ENCODE measurements at regions not wholly inside any gene's neighbourhood (a gene's known extent, or its start where the extent isn't known, plus 50 kb on each side); places are given as distances from the start of the nearest gene placed in this dataset.

DNA sequence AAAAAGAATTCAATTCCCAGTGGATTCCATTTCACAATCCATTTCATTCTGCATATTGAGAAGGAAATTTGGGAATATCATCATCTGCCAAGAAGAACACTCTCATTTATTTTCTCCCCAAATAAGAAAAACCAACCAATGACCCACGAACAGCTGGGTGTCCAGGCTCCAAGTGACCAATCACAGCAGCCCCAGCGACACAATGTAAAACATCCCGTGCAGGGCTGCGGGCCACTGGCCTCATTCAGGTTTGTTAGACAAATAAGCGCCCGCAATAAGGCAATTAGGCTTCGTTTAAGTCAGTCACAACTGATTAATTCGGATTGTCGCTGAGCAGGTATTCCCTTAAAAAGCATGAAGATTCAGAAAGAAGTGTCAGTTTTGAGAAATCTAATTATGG, 378.6 kb downstream of the EIPR1 start:
- DNase-seq (ENCODE audit: low read depth, low spot score), result no peak

DNA sequence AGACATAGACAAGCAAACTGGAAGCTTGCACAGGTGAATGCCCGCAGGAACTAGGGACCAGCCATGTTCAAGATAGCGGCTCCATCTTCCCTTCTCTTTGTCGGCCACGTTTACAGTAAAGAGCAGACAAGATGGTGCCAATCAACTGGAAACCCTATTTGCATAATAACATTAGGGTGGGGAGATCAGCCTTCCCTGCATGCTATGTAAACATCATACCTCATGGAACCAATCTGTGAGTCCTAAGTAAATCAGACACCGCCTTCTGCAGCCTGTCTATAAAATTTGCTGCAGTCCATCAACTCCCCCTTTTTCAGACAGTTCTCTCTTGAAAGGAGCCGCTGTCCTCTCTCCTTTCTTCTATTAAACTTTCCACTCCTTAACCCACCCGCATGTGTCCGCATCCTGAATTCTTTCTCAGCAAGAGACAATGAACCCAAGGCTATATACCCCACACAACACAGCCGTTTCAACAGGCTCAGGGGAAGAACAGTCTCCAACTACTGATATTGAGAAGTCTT, 384.4 kb downstream of the EIPR1 start:
- no peak for DNase-seq (ENCODE audit: low read depth, low spot score)

DNA sequence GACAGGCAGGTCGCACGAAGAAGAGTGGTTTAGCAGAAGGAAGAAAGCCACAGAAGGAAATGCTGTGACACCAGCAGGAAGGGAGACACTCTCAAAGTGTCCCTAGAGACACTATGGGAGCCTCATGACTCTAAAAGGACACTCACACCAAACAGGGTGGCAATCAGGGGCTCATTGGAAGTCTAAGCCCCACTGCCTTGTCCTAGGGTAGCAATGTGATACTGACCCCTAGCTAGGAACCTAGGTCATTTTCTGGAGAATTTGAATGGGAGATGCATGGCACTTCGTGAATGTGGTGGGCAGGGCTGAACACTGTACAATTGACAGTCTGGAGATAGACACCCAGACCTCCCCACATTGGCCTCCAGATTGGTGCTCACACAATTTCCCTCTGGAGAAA, 385.0 kb downstream of the EIPR1 start:
- DNase-seq (ENCODE audit: low read depth, low spot score), result no peak

DNA sequence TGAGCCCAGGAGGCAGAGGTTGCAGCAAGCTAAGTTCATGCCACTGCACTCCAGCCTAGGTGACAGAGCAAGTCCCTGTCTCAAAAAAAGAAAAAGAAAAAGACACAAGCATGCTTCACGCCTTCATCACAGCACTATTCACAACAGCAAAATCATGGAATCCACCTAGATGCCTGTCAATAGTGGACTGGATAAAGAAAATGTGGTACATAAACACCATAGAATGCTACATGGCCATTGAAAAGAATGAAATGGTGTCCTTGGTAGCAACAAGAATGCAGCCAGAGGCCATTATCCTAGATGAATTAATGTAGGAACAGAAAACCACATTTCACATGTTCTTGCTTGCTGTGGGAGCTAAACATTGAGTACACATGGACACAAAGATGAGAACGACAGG, 392.6 kb downstream of the EIPR1 start:
- DNase-seq (ENCODE audit: low read depth, low spot score), result no peak

DNA sequence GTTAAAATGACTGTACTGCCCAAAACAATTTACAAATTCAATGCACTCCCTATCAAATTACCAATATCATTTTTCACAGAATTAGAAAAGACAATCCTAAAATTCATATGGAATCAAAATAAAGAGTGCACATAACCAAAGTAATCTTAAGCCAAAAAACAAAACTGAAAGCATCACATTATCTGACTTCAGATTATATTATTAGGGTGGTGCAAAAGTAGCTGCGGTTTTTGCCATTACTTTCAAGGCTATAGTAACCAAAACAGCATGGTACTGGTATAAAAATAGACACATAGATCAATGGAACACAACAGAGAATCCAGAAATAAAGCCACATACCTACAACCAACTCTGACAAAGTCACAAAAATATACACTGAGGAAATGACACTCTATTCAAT, 396.6 kb downstream of the EIPR1 start:
- DNase-seq (ENCODE audit: low read depth, low spot score), result no peak

DNA sequence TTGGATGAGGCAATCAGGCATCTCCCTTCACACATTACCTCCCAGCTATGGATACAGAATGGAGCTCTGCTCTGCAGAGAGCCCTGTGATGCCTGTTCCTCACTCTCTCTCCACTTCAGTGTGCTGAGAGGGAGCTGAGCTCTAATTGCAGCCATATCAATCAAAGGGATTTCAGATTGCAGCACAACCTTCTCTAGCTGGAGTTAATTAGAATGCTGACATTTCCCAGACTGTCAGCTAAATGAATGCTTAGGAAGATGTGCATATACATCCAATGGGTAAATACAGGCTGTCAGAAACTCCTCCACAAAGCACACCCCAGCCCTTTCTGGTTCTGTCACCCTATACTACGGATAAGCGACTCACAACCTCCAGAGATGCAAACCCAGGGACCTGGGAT, 402.6 kb downstream of the EIPR1 start:
- no peak for DNase-seq (ENCODE audit: low read depth, low spot score)

DNA sequence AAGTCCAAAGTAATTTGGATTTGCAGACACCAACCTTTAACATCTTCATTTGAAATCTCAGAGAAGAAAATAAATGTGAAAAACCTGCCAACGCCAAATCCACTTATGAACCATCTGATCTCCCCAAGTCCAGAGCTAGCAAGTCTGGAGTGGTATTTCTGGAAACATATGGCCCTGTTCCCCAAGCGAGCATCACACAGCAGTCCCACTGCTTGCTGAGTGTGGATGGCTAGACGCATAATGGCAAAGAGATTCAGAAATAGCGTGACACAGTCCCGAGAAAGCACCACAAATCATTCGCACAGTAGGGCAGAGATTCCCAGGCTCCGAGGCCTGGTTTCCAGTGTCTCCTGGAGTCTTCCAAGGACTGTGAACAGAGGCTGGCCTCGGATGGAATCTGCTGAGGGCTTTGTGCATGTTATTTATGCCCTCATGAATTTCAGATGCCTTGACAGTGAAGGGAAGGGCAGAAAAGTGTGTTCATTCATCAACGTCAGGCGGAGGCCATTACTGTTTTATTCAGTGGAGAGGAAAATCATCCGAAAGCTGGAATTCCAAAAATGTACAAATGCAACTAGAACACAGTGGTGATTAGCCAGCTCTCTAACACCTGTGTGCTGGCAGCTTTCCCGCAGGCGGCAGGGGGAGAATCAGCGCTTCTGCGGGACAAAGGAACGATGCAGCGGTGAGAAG, 417.0 kb downstream of the EIPR1 start:
- no peak for DNase-seq (ENCODE audit: low read depth, low spot score)

DNA sequence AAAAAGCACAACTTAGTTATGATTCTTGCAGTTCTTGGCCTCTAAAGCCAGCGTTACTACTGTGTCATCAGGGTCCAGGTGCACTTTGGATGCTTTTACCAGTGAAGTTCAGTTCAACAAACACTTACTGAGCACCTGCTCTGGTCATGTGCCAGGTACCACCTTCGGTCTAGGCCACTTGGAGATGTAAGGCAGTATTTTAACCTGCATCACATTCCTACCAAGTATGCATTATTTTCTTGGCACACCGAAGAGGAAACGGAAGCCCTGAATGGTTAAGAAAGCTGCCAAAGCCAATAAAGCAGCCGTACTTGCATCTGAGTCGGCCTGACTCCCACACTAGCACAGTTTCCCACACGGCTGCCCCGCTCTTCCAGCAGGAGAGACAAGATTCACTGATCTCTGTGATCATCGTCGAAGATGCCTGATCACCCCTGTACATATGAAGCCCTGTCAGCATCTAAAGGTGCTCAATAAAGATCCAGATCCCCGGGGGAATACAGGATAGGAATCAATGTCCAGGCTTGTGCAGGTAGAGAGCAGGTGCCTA, 427.1 kb downstream of the EIPR1 start:
- no peak for DNase-seq (ENCODE audit: low read depth, low spot score)

DNA sequence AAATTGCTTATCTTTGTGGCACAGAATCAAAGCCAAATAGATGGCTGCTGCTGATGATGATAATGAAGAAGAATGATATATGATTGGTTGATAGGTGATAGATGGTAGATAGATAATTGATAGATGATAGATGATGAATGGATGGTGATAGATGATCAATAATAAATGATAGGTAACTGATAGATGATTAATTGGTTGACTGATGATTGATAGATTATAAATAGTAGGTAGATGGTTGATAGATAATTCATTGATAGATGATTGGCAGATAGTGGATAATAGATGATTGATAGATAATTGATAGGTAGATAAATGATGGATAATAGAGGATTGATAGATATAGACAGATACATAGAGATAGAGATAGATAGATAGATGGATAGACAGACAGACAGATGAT, 430.2 kb downstream of the EIPR1 start:
- no peak for DNase-seq (ENCODE audit: low read depth, low spot score)

DNA sequence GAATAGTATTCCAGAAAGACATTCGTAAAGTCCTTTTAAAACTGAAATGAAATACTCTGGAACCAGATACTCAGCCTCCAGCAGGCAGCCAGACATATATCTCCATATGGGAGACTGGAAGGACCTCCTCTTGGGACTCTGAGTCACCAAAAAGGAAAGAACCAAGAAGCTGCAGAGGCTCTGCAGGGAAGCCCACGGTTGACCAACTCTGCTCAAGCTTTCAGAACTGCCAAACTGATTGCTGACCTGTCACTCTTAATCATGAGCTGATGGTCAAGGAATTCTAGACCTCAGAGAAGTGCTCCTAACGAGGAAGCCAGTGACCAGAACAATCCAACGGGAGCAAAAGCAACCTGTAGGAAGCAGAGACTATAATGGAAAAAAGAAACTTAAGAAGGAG, 434.7 kb downstream of the EIPR1 start:
- no peak for DNase-seq (ENCODE audit: low read depth, low spot score)

DNA sequence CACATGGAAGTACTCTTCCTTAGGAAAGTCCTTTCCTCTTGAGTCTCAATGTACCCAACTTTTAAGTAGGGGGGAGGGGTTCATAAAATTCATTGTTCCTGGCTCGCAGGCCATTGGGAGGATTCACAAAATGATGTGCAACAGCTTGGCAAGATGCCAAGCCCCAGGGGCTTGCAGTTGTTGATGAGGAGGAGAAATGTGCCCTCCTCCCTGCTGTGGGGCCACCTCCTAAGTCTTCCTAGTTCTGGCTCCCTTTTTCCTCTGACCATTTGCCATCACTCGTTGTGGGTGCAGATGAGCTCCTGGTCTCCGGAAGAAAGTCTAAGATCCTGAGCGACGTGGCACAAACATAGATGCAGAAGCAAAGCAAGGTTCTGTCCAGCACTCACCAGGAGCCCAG, 435.4 kb downstream of the EIPR1 start:
- DNase-seq (ENCODE audit: low read depth, low spot score), result no peak

DNA sequence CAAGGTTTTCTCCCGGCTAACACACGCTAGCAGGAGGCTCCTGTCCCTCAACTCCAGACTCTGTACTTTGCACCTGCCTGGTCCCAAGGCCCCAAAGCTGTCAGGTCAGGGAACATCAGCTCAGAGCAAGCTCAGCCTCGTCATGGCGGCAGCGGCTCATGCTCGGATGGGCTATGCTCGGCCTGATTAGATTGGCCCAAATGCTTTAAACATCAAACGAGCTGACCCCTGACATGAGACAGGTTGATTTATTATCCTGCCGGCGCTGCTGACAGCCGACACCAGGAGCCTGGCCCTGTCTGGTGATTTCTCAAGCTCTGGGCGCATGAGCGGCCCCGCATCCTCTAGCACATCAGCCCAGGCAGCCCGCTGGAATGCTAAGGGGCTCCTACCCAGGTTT, 436.4 kb downstream of the EIPR1 start:
- no peak for DNase-seq (ENCODE audit: low read depth, low spot score)

DNA sequence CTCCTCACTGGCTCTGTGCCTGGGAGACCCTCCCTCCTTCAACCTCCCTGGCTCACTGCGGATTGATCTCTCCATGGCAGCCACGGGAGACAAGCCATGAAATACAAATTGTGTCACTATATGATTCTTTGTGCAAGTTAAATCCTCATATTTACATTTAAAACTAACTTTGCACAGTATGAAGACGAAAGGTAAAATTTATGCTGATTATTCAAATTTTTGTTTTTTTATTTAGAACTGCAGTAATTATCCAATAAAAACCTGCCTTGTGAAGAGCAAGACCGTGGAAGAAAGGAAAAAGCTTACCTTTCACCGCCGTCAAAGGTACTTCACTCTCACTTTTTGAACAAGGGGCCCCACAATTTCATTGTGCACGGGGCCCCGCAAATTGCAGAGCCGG, 436.9 kb downstream of the EIPR1 start:
- no peak for DNase-seq (ENCODE audit: low read depth, low spot score)

DNA sequence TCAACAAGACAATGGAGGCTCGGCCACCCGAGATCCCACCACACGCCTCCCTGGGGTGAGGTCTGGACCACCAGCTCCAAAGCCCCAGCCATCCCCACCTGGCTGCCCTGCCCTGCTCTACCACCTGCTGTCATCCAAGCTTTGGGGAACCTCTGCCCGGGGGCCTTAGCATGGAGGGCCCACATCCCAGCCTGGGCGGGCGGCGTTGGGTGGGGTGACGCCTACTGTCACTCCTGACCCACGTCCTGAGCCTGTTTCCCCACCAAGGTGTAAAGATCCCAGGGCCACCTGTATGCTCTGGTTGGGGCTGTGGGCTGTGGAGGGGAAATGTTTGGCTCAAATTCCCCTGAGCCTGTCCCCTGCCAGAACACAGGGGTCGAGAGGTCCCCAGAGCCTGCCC, 437.6 kb downstream of the EIPR1 start:
- DNase-seq (ENCODE audit: low read depth, low spot score), result no peak

DNA sequence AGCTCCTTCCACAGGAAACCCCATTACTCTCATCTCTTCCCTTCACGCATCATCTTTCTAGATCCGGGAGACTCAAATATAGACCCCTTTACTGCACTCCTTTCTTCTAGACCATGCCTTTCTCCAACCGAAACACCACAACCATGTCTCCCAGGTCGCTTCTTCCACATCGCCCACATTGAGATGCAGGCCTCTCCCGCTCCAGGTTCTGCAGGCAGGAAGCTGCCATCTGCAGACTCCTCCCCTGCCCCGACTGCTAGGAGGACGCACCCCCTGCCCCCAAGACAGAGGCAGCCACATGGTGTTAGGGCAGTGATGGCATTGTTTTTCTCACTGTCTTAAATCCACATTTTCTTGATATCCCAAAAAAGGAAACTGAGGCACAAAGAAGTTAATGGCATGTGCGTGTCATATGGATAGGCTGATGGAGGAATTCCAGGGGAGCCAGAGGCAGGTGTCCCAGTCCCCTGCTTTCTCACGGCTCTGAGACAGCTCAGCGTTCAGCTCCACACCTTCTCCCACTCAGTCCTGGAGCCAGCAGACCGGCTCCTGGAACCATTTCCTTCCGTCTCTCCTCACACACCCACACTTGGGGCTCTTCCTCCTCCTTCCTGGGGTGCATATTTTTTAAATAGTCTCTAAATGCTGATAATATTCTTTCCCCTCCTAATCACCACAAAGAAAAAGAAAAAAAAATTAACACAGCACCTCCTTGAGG, 438.4 kb downstream of the EIPR1 start:
- DNase-seq (ENCODE audit: low read depth, low spot score), result no peak

DNA sequence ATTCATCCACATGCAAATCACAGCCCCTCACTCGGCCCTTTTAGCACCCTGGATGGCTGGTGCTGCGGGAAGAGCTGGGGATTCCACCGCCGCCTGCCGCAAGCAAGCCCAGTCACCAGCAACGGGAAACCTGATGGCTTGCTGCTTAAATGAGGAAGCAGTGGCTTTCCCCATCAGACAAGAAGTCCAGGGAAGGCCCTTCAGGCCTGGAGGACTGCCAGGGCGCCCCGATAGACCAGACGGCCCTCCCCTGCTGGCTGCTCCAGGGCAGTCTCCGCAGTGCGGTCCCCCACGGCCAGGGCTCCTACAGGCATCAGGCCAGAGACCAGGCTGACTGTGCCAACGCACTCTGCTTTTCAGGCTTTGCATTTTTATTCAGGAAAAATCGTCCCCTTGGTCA, 439.1 kb downstream of the EIPR1 start:
- no peak for DNase-seq (ENCODE audit: low read depth, low spot score)

DNA sequence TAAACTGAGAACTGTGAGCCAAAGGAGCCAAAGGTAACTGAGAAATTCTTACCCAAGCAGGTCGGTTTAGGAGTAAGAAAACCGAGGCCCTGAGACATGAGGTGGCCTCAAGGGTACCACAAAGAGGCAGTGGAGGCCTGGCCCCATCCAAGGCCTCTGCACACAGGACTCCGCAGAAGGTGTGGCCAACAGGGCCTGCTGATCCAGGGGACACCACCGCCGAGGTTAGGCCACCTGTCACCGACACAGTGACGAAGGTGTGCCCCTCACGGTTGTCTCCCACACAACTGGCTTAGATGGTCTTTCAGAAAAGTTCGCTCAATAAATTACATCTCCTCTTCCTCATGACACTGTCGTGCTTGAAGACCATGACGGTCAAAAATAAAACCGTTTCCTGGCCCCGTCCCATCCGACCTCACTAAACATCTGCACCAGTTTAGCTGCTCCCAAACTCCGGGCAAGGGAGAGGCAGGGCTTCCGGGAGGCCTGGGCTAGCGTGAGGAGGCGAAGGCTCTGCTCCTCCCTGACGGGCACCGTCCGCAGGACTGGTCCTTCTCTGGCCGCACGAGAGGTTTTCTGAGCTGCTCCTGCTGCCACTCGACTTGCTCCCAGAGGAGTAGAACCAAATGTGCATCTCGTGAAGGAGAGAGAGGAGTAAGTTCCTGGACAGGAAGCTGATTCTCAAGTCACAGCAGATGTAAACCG, 442.0 kb downstream of the EIPR1 start:
- DNase-seq (ENCODE audit: low read depth, low spot score), result no peak

DNA sequence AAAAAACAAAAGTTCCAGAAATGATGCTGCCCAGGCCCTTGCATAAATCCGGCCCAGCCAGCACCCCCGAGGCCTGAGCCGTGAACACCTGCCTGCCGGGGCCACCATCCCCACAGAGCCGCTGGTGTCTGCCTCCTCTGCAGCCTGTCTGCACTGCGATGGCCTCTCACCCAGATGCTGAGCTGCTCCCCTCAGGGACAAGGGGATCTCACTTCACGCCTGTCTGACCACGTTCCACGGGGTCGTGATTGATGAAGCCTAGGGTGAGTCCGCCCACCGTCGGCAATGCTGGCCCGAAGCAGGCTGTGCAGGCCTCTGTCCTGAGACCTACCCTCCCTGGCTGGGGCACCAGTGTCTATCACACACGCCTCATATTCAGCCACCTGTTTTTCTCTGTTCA, 444.2 kb downstream of the EIPR1 start:
- DNase-seq (ENCODE audit: low read depth, low spot score), result no peak

DNA sequence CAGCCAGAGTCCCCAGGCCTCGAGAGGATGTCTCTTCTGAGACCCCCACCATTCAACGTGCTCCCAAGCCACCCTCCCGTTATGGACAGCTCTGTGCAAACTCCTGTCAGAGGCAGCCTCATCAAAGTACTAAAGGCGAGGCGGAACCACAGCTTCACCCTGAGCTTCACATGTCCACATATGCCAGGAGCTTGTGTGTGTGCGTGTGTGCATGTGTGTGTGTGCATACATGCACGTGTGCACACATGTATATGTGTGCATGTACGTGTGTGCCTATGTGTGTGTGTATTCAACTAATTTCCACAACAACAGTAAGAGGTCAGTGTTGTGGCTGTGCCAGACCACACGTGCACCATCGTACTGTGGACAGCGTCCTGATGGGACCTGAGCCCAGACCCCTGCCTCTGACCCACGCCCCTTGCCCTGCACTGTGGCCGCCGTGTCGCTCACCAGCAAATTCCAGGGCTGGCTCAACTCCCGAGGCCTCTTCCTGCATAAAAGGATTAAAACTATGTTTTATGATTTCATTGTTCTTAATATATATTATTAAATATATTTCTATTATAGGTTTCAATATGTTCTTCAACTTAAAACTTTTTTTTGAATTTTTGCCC, 444.8 kb downstream of the EIPR1 start:
- no peak for DNase-seq (ENCODE audit: low read depth, low spot score)

DNA sequence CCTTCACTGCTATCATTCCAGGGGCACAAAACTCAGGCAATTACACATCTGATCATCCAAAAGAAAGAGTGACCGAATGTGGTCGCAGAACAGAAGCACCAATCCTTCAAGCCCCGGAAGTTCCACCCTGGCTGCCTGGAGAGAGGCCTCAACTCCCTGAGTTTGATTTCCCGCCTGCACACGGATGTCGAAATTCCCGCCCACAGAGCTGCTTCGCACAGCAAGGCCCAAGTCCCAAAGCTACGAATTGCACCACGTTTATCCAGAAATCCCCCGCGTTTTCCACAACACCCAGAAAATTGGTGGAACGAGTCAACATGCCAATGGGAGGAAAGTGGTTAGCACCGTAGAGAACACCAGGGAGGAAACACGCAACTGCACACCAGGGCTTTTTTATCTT, 445.4 kb downstream of the EIPR1 start:
- DNase-seq (ENCODE audit: low read depth, low spot score), result no peak

DNA sequence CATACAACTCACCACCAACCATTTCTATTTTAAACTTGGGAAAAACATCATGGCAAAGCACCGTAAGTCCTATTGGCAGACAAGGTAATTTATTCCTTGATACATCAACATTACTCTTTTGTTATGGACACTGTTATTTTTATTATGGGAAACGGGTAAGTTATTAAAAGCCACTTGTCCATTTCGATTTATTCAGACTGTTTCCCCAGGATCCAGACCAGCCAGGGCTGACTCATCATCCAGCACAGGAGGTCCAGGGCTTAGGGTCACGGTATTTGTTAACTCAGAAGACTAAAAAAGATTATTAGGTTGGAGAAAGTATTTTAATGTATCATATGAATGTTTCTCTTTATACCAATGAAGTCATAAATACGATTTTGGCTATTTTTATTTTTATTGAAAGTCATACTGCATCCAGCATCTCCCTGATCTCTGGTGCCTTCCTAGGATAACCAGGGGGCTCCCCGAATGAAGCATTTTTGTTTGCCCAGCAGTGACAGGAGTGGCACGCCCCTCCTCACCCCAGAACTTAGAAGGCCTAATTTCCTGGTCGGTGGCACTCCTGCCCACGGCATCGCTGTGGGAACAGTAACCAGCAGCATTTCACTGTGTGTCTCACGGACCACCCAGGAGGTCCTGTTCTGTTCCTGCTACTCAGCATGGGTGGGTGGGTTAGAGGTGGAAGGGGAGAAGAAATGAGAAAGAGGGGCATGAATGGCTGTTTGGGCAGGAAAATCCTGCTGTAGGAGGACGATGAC, 446.1 kb downstream of the EIPR1 start:
- no peak for DNase-seq (ENCODE audit: low read depth, low spot score)

All from astrocyte of the hippocampus (primary cell).